ENCODE measurements at regions not wholly inside any gene's neighbourhood (a gene's known extent, or its start where the extent isn't known, plus 50 kb on each side); places are given as distances from the start of the nearest gene placed in this dataset.

GRCh38 chr2:11058129-11058528, 97.1 kb upstream of the SLC66A3 start:
- no peak overlapping the region for H3K4me2 ChIP-seq (ENCODE audit: insufficient read depth in 1 of 2, low read depth in 2 of 2, low read length in 2 of 2)
- no peak overlapping the region for H3K9ac ChIP-seq (replicated peaks in 1 of 4; ENCODE audit: extremely low read depth in 1 of 4, low read depth in 3 of 4, low read length in 3 of 4)
- no peak overlapping the region for H4K8ac ChIP-seq (ENCODE audit: extremely low read depth, insufficient read depth, low read length)
- no peak overlapping the region for H2BK15ac ChIP-seq (ENCODE audit: low read length)
- H3K4ac ChIP-seq (replicated peaks; ENCODE audit: insufficient read length, low read depth, low read length): no peak overlapping the region
- H3K4me3 ChIP-seq (ENCODE audit: extremely low read depth in 1 of 4, insufficient read depth in 2 of 4, low read depth in 3 of 4, low read length in 4 of 4): no peak overlapping the region
- H2BK120ac ChIP-seq (replicated peaks; ENCODE audit: low read depth, low read length): no peak overlapping the region
- H2AFZ ChIP-seq (ENCODE audit: low read length): no peak overlapping the region
- TF ChIP-seq KDM4A (IDR thresholded peaks at IDR 0.05; ENCODE audit: low read depth, low read length, severe bottlenecking) (no peak), RBBP5 (IDR thresholded peaks at IDR 0.05; ENCODE audit: borderline replicate concordance, low read depth, low read length) (no peak)
- DNase-seq (ENCODE audit: low read depth in 1 of 2, low spot score in 2 of 2) (peak in 1 of 2 experiments; percentile 20), FAIRE-seq (no peak)
- no peaks in the 10 kb centered on the region for H3K23me2 ChIP-seq (ENCODE audit: low read depth, low read length)
- H3K9me3 ChIP-seq (ENCODE audit: insufficient read depth in 2 of 2, low read depth in 1 of 2, low read length in 1 of 2): no peaks in the 10 kb centered on the region
- no peak overlapping the region for H4K91ac ChIP-seq (replicated peaks; ENCODE audit: insufficient read length, low read length)
- no peaks in the 10 kb centered on the region for H4K20me1 ChIP-seq (replicated peaks in 1 of 2; ENCODE audit: control insufficient read depth in 1 of 2, insufficient read depth in 2 of 2, low read length in 2 of 2)
- no peaks in the 10 kb centered on the region for H3K4me1 ChIP-seq (replicated peaks in 1 of 4; ENCODE audit: control insufficient read depth in 3 of 4, insufficient read depth in 4 of 4, low read length in 3 of 4)
- ChIA-PET CTCF (ENCODE audit: partially characterized antibody) (interaction anchor here (1.1 to 3.0 kb wide), 3 partner anchors 66 to 226 kb away, joined by 4 to 11 read pairs (median 4); no protein-coding TSS in a partner anchor), POLR2A (ENCODE audit: partially characterized antibody) (no interaction called here)
- no peak overlapping the region for H3K27ac ChIP-seq (ENCODE audit: low read depth, low read length)
- no peak overlapping the region for H2BK12ac ChIP-seq (ENCODE audit: low read depth, low read length)
- H3K14ac ChIP-seq (ENCODE audit: insufficient read length): no peak overlapping the region
- no peaks in the 10 kb centered on the region for H3K27me3 ChIP-seq (replicated peaks in 1 of 4; ENCODE audit: control insufficient read depth in 3 of 4, extremely low read depth in 1 of 4, insufficient read depth in 3 of 4, low read length in 3 of 4)
- no peak overlapping the region for H2AK5ac ChIP-seq (ENCODE audit: low read depth, low read length)
- 86% methylated on average over 5 of the region's 5 CpGs; no CpG with 5 or more reads in 1 of the 2 experiments for WGBS, 2 experiments (ENCODE audit: extremely low coverage in 1 of 2, insufficient coverage in 1 of 2, insufficient read length in 1 of 2, insufficient replicate concordance in 2 of 2, low coverage in 1 of 2, low lambda C conversion rate in 2 of 2, missing lambda C conversion rate in 1 of 2)
- H2BK5ac ChIP-seq (ENCODE audit: low read depth, low read length): no peak overlapping the region
- H3K18ac ChIP-seq (ENCODE audit: extremely low read depth, low read length): no peak overlapping the region
- H3K79me2 ChIP-seq (ENCODE audit: control insufficient read depth in 1 of 2, insufficient read depth in 2 of 2, low read length in 2 of 2): no peaks in the 10 kb centered on the region
- H3K36me3 ChIP-seq (ENCODE audit: control insufficient read depth in 2 of 4, insufficient read depth in 4 of 4, low read length in 3 of 4): no peaks in the 10 kb centered on the region
- no peak overlapping the region for H4K5ac ChIP-seq (ENCODE audit: insufficient read length, low read depth, low read length)
- no peak overlapping the region for H3K23ac ChIP-seq (ENCODE audit: insufficient read length)
- no peak overlapping the region for H3K56ac ChIP-seq (replicated peaks; ENCODE audit: insufficient read length, low read depth, low read length)
- no peak overlapping the region for H2BK20ac ChIP-seq (ENCODE audit: low read length)
- H3K79me1 ChIP-seq (ENCODE audit: low read depth, low read length): no peaks in the 10 kb centered on the region

Measured in H1 (cell line).